GM12874 (cell line): ENCODE measurements at regions not wholly inside any gene's neighbourhood (a gene's known extent, or its start where the extent isn't known, plus 50 kb on each side); places are given as distances from the start of the nearest gene placed in this dataset.

ENCODE experiments used
- TF ChIP-seq, protein P1 (sequence below): IDR thresholded peaks from 2 replicates; pipeline ENCODE4 v1.5.1; 2011; ENCODE audit warnings: low read depth, mild to moderate bottlenecking, control low read depth, low read length, moderate library complexity; ENCODE audit not compliant: insufficient read depth

DNA sequence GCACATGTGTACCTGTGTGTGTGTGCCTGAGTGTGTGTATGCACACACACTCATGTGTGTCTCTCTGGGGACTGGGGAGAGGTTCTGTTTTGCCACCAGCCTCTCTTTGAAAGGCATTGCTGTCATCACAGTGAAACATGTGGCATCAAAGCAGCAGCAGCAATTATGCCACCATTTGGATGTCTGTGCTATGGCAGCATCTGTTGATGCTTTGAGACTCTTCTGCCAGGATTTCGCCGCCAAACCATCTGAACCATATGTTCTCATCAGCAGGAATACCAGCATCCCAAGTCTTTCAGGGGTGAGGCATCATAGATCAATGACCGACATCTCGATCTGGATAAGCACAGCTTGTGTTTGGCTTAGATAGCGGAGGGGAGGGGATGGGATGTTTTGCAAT lies 168.6 kb downstream of the FAT3 start:
- TF ChIP-seq, protein P1, sequence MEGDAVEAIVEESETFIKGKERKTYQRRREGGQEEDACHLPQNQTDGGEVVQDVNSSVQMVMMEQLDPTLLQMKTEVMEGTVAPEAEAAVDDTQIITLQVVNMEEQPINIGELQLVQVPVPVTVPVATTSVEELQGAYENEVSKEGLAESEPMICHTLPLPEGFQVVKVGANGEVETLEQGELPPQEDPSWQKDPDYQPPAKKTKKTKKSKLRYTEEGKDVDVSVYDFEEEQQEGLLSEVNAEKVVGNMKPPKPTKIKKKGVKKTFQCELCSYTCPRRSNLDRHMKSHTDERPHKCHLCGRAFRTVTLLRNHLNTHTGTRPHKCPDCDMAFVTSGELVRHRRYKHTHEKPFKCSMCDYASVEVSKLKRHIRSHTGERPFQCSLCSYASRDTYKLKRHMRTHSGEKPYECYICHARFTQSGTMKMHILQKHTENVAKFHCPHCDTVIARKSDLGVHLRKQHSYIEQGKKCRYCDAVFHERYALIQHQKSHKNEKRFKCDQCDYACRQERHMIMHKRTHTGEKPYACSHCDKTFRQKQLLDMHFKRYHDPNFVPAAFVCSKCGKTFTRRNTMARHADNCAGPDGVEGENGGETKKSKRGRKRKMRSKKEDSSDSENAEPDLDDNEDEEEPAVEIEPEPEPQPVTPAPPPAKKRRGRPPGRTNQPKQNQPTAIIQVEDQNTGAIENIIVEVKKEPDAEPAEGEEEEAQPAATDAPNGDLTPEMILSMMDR, result no peak

DNA sequence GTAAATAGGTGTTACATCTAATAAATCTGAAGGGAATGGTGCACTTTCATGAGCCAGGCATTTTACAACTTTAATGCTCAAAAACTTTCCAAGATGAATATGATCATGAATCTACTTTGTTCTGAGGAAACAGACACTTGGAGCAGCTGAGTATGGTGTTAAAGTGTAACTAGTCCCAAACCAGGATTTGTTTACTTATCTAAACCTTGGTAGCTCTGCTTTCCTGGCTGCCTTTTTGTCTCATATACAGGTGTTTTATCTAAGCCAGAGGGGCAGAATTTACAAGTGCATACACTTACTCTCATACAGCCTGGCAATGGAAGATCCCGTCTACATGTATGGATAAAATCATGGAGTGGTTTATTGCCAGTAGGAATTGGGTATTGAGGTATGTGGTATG lies 171.5 kb downstream of the FAT3 start:
- TF ChIP-seq, protein P1, result no peak

DNA sequence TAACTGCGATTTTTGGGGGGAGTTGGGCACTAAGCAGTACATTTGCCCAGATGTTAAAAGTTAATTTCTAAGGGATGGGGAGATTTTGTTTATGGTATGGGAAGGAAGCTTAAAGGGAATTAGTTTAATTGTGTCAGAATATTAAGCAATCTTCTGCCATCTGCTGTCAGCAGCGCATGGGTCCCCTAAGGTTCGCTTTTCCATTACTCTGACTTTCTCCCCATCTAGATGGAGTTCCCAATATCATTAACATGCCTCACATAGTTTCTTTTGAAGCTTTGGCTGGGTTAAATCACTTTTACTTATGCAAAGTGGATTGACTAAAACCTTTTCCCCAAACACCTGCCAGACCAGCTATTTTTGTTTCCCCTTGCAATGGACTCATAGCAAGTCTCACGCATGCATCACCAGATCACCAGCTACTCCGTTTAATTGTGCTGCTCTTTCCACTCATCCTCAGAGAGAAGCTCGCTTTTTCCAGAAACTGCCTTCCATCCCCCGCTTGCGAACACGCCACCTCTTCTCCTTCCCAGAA lies 172.7 kb downstream of the FAT3 start:
- TF ChIP-seq, protein P1, result no peak

DNA sequence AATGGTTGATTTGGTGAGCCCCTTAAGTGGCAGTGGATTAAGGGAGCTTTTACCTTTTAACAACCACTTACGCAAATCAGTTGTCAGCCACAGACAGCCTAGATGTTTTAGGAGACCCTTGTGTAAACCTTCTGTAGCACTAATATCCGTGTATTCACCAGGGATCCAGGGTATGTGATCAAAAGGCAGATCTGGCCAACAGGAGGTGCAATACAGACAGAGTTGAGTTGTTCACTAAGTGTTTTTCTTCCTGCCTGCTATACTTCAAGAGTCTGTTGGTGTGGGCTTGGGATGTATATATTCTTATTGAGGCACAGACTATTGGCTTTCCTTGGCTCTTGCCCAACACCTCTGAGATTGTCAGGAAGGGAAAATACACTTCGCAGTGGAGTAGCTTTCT lies 175.1 kb downstream of the FAT3 start:
- TF ChIP-seq, protein P1, result no peak

- TF ChIP-seq, protein P1, result no peak
These were observed 176.9 kb downstream of the FAT3 start for GRCh38 chr11:92401520-92401919.

GRCh38 chr11:92406472-92406871 lies 181.9 kb downstream of the FAT3 start:
- TF ChIP-seq, protein P1, result no peak

- TF ChIP-seq, protein P1, result no peak
These were observed 184.7 kb downstream of the FAT3 start for GRCh38 chr11:92409355-92409754.
